NOMO-1 (cell line): ENCODE measurements at regions not wholly inside any gene's neighbourhood (a gene's known extent, or its start where the extent isn't known, plus 50 kb on each side); places are given as distances from the start of the nearest gene placed in this dataset.
"Not testable (repeated sequence)": the region's sequence is repeated elsewhere in the genome, so short reads cannot be mapped to it uniquely, and the experiment has no call there.

ENCODE experiments used
- DNase-seq, 2 experiments: peaks; one replicate each; lab custom pipeline; 2025; ENCODE audit not compliant: unreplicated experiment in 2 of 2; lab: John Stamatoyannopoulos, UW

DNA sequence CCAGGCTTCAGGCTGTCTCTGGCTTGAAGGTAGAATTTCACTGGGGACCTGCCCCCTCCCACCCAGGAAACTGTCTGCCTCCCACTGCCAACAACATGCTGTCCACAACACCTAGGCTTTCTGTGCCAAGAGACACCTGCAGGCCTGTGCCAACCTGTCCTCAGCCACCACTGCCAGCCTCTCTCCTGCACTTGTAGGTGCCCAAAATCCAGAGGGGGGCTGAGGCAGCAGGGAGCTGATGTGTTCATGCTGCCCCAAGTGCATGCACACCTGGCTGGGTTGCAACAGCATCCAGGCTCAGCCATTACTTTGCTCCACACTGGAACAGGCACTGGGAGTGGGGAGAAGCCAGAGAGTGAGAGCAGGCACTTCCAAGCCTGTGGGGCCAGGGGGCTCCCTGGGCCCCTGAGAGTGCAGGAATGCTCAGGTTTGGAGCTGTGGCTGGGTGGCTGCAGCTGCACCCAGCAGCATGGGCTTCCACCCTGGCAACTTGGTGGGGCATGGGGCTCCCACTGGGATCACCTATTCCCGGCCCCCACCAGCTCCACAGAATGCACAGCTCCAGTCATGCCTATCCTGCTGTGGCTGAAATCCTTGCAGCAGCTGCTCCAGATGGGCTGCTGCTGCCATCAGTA, 218.1 kb upstream of the OBI1 start:
- DNase-seq: no peak

DNA sequence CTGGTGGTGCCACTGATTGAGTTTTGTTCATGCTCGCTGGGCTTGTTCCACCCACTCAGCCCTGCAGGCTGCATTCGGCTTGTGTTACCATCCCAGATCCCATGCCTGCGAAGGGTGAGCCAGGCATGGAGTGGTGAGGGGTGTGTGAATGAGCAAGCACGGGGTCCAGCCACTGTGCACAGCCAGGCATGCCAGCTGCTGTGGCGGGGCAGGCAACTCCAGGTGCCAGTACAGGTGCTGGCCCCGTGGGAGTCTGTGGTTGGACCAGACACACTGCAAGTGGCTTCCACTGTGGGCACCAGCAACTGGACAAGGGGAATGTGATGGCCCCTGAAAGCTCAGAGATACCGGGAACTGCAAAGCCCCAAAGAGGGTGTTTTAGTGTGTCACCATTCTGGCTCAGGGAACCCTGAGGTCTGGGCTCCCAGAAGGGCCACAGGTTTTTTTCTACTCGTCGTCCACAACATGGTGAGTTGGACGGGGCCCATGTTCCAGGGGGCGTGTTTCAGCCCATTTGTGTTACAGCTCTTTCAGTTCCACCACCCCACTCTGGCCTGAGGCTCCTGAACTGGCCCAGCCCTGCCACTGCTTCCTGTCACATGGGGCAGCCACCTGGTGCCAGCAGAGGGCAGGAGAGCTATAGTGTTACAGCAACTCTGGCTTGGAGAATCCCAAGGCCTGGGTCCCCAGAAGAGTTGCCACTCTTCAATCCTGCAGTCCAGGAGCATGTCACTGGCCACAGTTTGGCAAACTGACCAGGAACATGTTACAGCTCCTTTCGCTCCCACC, 217.0 kb upstream of the OBI1 start:
- DNase-seq: no peak

DNA sequence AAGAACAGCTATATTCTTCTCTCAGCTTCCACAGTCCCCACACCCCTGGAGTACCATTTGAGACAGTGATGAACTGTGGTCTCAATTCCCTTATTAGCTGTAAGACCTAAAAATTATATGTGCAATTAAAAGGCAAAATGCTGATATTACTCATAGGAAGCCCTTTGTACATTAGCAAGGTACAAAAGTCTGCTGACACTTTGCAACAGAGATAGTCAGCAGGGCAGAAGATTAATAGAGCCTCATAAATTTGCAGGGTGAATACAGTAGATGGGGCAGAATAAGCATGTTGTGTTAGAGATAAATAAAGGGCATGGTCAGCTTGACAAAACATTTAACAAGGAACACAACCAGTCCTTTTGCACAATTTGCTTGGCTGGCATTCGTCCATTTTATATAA, 210.0 kb upstream of the OBI1 start:
- DNase-seq: no peak

DNA sequence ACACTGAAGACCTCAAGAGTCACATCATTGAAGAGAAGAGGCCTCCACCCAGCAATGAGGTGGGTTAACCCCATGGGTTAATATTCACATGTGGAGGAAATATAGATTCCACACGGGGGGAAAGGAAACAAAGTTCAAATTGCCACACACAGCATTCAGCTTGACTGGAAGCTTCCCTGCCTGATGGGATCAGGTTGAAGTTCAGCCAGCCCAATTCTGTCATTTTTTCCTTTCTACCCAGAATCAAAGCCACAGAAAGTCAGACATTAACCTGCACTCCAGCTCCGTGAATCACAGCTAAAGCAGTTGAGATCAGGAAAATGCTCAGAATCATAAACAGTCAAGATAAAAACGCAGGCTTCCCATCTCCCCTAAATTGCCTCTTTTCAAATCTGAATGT, 208.7 kb upstream of the OBI1 start:
- DNase-seq: no peak

DNA sequence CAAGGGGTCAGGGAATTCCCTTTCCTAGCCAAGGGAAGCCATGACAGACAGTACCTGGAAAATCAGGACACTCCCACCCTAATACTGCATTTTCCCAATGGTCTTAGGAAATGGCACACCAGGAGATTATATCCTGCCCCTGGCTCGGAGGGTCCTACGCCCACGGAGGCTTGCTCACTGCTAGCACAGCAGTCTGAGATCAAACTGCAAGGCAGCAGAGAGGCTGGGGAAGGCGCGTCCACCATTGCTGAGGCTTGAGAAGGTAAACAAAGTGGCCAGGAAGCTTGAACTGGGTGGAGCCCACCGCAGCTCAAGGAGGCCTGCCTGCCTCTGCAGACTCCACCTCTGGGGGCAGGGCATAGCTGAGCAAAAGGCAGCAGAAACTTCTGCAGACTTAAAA, 207.1 kb upstream of the OBI1 start:
- DNase-seq: not testable (repeated sequence)

DNA sequence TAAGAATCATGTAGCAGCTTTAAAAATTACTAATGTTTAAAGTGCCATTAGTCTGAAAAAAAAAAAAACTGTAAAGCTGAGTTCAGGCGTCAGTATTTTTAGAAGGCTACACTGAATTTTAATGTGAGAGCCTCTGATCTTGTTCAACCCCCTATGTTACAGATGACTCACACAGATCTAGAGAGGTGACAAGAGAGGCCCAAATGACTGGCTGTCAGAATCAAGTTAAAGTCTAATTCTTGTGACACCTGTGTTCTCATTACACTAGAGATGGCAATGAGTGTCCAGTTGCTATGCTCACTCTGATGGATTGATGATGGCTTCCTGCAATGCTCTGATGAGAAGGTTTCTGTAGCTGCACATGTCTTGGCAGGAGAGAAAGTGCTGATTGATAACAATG, 203.5 kb upstream of the OBI1 start:
- no peak for DNase-seq

DNA sequence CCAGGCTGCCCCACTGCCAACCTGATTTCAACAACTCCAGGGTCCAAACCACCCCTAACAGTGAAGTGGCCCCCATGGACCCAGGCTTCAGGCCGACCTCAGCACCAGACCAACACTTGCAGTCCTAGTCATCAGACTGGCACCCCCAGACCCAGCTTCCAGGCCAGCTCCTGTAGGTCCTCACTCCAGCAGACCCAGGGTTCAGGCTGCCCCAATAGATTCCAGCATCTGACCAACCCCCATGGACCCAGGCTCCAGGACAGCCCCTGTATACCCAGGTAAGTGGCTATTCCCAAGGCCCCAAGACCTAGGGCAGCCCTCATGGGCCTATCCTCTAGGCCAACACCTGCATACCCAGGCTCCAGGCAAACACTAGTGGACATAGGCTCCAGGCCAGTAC, 193.8 kb upstream of the OBI1 start:
- no peak for DNase-seq

DNA sequence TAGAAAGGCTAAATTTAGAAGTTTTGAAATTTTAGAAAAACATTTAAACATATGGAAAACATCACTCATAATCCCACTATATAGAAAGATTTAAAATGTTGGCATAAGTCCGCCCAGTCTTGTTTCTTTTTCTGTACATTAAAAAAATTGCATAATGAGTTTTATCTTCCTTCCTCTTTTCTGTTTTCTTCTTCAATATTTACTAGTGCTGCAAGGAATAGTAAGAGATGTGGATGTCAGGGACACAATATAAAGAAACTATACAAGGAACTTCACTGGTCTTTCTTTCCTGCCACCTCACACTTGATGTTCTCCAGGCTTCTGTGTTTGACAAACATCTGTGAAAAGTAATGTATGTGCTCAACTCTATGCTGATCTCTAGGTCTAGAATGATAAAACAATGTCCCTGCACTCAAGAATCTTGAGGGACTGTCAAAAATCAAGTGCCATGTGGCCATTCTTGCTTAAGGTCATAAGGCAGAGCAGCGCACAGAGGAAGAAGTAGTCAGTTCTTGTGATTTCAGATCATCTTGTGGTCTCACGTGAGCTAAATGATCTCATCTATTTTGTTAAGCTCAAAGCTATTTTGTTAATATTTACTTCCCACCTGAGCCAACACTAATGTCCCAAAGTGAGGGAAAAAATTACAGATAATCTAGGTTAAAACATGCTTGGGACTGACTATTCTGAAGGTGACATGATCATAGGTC, 186.9 kb upstream of the OBI1 start:
- DNase-seq: peak in 1 of 2 experiments; percentile 65

DNA sequence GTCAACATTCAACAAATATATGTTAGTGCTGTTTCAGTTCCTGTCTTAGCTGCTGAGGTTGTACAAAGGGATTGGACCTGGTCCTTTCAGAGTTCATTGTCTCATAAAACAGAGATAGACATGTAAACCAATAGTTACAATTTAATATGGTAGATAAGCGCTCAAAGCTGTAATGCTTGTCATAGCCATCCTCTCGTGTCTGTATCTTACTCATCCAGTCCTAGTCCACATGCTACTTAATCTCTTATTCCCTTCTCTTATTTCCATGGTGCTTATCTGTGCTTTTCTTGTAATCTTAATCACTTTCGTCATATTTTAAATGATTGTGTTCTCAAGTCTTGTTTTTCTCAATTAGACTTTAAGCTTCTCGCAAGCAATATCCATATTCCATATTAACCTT, 185.2 kb upstream of the OBI1 start:
- DNase-seq: no peak

DNA sequence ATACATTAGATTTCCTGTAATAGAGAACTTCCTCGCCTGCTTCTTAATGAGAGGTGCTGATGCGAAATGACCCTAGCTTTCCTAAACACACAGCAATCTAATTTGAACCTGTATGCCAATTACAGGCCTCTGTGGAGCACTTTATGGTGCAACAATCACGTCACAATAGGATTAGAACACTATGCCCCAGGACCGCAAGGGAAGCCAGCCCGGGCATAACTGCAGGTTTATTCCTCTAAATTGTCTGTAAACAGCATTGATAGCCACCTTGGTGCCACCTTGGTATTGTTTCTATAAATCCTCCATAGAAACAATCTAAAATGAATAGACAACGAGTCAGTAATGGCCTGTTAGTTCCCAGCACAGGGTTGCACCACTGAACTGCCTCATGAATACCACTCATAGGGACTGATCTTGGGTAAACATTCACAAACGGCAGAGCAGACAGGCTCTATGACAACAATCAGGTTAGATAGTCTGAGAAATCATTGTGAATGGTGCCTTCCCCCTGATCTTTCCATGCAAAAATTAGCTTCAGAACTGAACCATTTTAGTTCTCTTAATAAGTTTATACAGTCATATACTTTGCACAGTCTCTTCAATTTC, 182.5 kb upstream of the OBI1 start:
- no peak for DNase-seq

DNA sequence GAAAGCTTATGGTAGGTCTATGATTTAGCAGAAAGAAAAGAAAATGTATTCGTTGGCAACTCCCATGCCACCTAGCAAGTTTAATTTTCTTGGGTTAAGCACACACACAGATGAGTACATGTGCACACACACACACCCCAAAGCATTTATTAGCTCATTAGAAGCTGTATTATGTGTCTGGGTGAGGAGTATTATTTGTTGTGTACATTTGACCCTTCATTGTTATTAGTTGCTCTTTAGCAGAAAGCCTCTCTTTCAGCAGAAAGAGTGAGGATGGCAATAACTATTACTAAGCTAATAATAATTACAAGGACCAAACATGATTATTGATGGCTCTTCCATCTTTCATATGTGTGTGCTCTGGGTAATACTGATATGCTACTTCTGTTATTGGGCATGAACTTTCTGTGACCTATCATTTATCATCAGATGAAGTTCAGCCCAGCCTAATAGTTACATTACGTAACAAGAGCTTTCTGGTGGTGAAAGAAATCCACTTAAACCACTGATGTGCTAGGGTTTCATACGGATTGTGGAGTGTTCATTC, 177.4 kb upstream of the OBI1 start:
- peak in 1 of 2 experiments; percentile 12 for DNase-seq

DNA sequence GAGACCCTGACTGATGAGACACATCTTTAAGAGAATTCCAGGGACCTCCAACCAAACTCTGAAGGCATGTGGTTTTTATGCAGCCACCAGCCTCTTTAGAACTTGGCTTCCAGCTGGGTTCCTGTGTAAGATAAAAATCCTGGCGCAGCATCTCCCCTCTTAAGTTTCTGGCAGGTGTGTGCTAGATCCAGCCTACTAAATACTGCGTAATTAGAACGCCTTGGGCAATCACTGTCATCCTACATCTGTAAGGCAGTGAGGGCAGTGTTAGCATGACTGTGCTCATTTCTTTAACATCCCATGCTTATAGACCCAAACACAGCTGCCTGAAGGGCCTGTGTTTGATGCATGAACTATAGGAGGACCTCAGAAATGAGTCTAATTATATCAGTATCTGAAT, 173.5 kb upstream of the OBI1 start:
- no peak for DNase-seq

DNA sequence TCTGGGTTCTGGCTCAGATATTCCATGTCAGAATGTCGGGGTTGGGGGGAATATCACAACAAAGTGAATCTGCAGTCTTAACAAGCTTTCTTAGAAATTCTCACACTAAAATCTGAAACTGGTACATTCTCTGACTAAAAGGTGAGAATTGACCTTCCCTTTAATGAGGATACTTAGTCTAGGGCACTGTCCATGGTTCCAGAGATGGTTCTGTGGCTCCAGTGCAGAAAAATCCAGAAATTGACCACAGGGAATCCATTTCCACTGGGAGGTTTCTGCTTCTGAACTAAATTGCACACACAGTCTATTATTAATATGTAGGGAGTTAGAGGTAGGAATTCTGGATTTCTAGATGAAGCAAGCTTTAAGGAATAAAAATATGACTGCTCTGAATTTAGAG, 171.6 kb upstream of the OBI1 start:
- DNase-seq: no peak

DNA sequence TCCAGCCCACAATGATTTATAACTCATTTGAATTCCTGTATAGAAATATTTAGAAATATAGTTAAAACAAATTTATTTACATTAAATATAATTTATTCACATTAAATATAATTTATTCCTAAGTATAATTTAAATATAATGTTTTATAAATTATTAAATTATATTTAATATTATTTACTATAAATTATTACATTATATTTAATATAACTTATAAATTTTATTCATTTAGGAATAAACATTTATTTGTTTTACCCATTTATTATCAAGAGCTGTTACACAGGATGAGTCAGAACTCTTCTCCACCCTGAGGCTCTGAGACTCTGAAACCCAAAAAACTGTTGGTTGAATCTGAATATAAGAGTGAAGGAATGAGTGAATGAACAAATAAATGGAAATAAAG, 170.9 kb upstream of the OBI1 start:
- no peak for DNase-seq

DNA sequence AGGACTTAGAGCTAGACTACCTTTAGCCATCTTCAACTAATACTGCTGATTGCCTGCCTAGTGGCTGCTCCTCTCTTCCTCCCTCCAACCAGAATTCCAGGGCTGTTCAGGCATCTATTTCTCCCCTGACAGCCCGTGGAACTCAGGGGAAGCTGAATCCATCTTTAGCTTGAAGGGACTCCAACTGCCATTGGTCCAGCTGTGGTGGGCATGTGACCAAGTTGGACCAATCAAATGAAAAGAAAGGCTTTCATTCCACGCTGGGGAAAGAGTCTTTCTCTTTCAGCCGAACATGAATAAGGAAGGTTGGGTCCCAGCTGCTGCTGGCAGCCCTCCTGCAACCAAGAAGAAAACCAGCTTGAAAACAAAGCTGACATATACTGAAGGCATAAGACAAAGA, 168.5 kb upstream of the OBI1 start:
- DNase-seq: no peak

DNA sequence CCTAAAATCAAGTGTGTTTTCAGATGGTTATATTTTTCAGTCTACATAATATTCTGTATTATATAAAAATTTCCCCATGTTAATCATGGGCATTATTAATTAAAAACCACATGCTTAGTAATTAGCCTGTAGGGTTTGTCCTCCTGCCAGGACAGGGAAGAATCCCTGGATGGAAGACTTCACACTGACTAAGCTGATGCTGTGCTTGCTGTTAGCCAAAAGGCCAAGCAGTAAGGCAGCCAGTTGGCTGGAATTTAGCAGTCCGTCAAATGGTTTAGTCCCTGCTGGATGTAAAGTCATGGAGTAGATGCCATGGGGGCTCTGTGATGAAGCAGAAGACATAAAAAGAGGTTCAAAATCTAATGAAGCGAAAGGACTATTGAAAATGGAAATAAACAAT, 168.0 kb upstream of the OBI1 start:
- DNase-seq: no peak

DNA sequence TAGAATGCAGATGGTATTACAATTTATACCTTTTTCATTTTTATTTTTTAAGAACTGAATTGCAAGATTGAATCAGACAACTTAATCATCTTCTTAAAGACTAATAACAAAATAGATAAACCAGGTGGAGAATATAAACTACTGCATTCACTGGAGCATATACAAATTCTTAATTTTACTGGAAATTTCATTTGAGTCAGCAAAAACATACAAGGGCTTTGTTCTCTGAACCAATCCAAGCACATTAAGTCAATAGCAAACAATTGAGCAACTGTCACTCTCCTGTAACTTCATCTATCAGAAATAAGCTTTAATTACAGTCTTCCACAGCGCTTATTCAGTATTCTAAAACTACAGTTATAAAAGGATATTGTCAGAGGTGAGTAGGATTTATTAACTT, 167.4 kb upstream of the OBI1 start:
- DNase-seq: no peak

DNA sequence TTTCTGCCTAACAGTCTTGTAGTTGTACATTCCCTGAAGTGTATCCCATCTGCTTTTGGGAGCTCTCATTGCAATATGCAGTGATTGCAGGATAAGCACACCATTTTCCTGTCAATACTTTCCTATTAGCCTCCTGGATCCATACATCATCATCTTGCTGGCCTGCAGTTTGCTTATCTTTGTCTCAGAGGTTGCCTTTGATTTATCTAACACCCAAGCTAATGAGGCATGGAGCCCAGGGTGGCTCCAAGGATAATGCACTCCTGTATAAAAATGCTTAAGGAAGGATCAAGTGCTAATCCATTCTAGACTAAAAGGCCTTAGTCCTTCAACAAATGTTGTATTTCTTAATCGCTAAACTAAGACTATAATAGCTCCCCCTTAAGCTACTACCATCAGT, 161.6 kb upstream of the OBI1 start:
- DNase-seq: no peak

DNA sequence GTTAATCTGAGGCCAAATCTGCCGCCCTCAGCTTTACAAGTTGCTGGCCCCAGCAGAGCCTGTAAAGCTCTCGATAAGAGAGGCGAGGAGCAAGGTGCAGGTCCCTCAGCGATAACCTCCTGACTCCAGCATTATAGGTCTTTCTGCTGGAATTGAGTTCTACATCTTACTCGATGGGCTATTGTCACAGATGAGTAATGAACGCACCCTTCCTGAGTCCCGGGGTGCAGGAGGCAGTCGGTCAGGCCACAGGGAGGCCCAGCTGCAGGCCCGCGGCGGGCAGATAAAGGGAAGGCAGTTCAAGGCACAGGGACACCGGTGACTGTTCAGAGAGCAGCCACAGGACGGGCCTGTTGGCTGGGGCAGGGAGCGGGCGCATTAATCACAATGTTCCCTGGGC, 157.6 kb upstream of the OBI1 start:
- DNase-seq: no peak

DNA sequence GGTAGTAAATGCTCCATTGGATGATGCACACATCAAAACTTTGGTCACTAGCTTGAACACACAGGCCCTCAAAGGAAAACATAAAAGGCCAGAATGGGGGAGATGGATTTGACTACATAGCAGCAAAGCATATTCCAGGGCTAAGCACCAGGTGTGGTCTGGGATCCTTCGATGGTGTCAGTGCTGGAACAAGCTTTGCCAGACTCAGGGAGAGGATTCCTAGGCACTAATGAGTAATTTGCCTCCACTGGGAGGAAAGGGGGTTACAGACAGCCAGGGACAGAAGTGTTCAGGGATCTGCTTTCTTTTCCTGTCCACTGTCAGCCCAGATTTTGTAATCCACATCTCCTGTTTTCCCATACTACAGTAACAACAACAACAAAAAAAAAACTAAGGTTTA, 157.2 kb upstream of the OBI1 start:
- DNase-seq: no peak

DNA sequence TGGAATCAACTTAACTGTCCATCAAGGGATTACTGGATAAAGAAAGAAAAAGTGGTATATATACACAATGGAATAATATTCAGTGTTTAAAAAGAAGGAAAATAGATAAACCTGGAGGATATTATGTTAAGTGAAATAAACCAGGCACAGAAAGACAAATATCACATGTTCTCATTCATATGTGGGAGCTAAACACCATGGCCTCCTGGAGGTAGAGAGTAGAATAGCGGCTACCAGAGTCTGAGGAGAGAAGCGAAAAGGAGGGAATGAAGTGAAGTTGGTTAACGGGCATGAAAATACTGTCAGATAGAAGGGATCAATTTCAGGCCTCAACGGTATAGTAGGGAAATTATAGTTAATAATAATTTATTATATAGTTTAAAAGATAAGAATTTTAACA, 147.5 kb upstream of the OBI1 start:
- no peak for DNase-seq
